Fibroblast of skin of right quadriceps (primary cell): ENCODE measurements at regions not wholly inside any gene's neighbourhood (a gene's known extent, or its start where the extent isn't known, plus 50 kb on each side); places are given as distances from the start of the nearest gene placed in this dataset.
"Not testable (repeated sequence)": the region's sequence is repeated elsewhere in the genome, so short reads cannot be mapped to it uniquely, and the experiment has no call there.

ENCODE experiments used
- DNase-seq: peaks from one replicate; pipeline ENCODE4 v3.0.0-alpha.2; 2013

DNA sequence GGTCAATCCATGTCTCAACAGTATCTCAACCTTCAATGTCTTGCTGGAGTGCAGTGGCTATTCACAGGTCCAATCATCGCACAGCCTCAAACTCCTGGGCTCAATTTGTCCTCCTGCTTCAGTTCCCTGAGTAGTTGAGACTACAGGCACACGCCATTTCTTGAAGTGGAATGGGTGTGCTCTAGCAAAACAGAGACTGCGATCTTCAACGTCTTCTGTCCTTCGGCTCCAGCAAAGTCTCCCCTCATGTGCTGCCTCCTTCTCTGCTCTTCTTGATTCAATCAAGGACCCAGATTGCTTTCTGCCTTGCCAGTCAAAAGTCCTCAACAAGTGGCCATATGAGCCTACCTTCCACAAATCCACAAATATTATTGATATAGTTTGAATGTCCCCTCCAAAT lies 466.7 kb upstream of the MIR17HG start:
- DNase-seq = no peak

DNA sequence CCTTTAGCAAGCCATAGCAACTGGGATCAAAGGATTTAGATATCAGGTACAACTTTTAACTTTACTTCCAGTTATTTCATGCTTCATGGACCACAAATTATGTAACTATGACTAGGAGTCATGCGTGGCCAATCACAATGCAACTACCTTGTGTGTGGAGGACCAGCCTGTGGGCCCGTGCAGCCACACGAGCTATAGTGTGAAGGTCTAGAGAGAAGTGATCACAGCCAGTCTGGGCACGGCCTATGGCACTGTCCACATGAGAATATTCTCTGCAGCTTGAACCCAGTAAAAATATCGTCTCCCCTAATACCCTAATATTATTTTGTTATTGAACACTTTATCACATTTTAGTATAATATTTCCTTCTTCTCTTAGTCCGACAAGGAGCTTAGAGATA lies 464.9 kb upstream of the MIR17HG start:
- DNase-seq = no peak

DNA sequence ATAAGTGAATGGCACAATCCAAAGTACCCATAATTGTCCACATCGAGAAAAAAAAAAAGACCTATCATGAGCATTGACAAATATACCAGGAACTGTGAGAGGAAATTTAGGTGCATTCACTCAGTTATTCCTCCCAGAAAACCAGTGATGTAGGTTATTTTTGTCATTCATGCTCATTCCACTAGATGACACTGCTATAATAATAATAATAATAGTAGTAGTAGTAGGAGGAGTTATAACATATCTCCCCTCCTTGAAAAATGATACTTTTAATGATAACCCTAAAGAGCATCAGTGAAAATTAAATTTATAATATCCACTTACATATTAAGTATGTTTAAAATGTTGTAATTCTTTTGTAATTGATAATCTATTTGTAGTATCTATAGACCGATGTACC lies 463.9 kb upstream of the MIR17HG start:
- no peak for DNase-seq

DNA sequence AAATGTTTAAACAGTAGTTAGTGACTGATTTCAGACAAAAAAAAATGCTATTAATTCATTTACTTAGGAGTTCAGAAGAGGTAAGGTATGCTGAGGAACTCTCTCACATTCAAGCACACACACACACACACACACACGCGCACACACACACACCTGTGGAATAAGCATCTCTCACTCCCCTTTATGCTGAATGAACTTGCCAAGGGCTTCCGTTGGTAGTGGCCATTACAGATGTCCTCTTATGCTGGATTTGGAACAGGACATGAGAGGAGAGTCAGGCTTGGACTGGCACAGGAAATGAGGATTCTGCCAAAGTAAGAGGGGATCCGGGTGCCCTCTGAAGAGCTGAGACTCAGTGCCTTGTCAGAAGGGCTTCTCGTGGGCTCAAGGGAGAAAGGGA lies 463.4 kb upstream of the MIR17HG start:
- DNase-seq = no peak

DNA sequence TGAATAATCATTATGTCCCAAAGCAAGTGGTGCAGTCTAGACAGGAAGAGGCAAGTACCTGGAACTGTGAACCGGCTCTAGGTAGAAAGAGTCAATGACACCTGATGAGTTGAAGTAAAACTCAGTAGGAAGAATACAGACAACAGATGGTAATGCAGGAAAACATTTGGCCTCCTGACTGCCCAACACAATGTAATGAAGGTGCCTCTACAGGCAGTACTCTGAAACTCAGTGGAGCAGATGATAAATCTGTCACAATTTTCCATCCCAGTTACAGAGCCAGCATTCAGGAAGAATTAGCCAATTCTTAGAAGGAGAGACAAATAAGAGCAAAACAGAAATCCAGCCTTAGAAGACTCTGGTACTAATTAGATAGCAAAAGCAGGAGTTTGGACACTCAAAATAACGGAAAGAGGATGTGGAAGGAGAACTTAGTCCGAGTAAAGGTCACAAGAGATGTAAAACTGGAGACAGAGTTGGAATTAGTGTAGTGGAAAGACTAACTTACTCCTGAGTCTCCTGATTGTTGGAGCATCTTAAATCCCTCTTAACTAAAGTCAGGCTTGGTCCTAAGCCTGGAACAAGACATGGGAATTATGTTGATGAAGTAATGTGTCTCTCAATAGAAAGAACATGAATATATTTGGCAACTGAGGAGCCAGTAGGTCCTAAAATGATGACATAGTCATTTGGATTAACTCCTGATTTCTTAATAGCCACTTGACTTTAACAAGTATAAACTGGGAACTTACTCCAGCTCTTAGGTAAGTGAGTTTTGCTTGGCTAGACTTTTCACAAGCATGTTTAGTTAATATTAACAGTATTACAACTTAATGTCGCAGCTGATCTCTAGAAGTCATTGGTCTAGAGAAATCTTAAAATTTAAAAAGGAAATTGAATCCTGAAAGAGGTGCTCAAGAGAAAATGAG lies 457.3 kb upstream of the MIR17HG start:
- DNase-seq = no peak

DNA sequence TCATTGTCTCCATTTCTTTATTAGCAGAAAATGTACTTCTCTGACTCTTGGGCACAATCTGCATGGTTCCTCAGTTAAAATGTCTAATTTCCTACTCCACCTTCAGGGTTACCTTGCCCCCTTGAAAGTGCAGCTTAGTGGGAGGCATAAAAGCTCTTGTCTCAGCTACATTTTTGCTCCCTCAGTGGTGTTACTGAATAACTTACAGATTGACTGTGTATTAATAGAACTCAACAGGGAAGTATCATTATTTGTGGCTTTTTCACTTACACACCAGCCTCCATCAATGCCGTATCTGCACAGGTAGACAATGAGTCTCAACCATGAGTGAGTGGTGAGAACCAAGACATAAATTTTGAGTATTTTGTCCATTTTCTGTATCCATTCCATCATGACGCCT lies 456.2 kb upstream of the MIR17HG start:
- DNase-seq = no peak

DNA sequence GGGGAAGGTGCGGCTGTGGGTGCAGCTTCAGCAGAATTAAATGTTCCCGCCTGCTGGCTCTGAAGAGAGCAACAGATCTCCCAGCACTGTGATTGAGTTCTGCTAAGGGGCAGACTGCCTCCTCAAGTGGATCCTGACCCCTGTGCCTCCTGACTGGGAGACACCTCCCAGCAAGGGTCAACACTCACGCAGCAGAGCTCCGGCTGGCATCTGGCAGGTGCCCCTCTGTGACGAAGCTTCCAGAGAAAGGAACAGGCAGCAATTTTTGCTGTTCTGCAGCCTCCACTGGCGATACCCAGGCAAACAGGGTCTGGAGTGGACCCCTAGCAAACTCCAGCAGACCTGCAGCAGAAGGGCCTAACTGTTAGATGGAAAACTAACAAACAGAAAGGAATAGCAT lies 454.3 kb upstream of the MIR17HG start:
- DNase-seq = not testable (repeated sequence)

DNA sequence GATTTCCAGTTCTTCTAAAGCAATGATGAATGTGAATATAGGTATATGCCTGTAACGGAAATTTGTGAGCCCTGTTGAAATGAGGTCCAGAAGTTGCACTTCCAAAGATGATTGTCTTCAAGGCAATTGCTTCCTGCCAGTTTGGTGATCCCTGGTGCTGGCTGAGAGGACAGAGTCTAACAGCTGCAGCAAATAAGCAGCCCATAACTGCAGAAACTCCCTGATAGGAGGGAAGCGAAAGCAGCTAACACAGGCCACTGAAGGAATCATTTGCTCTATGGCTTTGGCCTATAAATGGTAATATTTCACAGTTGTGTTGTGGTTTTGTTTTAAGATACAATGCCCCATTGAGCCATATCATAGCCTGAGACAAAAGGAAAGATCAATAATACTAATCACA lies 451.5 kb upstream of the MIR17HG start:
- no peak for DNase-seq

DNA sequence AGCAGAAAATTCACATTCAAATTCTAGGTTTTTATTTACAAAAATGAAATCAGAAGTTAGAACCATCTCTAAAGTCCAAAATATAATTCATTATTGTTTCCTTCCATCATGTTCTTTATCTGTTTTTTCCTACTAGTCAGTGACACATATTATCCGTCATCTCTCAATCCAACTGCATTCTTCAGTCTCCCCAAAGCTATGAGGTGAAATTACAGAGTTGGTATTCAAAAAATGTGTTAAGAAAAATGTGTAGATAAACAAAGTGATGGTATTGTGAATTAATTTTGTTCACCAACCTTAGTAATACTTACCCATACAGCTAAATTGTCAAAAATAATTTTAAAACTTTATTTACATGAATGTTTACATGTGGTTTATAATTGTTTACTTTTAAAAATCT lies 448.7 kb upstream of the MIR17HG start:
- no peak for DNase-seq

DNA sequence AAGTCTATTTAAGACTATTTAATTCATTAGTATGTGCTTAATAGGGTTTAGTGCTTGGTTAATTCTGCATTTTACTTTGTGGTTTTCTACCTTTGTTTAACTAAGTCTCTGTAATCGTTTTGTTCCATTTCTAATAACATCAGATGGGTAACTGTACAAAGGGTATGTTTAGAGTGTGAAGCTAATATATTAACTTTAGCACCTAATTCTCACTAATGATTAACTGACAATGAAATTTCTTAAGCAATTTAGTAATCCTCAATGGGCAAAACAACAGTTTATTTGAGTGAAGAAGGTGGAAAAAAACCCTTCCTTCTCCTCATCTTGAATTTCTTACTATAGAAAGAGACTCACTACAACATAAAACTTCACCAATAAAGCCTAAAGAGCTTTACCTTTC lies 448.1 kb upstream of the MIR17HG start:
- DNase-seq = no peak

DNA sequence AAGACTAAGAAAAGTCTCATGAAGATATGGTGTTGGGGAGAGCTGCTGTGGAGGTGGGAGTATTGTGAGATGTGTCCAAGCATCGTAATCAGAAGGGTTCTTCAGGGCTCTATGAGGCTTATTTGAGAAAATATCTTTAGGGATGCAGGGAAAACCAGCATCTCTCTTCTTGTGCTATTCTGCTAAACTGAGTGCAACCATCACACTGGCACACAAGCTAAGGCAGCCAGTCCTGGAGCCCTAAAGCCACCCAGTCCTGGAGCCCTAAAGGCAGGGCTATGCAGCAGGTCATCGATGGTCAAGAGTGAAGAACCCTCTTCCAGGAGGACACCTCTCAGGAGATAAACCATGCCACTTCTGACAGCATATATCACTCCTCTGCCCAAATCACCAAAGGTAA lies 445.2 kb upstream of the MIR17HG start:
- no peak for DNase-seq

DNA sequence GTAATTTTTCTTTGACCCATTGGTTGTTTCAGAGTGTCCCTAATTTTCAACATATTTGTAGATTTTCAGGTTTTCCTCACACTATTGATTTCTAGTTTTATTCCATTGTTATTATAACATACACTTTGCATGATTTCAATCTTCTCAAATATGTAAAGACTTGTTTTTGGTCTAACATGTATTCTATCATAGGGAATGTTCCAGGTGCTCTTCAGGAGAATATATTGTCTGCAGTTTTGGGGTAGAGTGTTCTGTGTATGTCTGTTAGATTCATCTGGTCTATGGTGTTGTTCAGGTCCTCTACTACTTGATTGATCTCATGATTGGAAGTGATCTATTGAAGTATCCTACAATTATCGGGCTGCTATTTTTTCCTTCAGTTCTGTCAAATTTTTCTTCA lies 440.9 kb upstream of the MIR17HG start:
- no peak for DNase-seq

DNA sequence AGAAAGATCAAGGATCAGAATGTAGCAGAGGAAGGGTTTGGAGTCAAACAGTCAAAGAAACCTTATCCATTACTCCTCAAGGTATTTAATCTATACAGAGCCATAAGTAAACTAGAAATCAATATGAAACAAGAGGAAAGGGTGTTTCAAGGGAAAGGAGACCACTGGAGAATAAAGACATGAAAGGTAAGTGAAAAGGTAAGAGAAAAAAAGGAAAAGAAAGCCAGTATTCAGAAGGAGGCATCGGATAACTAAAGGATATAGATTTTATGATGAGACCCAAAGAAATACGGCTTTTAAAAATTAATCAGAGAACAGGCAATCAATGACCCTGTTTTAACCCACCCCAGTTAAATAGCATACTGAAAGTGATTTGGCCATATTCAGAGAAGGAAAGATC lies 438.7 kb upstream of the MIR17HG start:
- DNase-seq = no peak

DNA sequence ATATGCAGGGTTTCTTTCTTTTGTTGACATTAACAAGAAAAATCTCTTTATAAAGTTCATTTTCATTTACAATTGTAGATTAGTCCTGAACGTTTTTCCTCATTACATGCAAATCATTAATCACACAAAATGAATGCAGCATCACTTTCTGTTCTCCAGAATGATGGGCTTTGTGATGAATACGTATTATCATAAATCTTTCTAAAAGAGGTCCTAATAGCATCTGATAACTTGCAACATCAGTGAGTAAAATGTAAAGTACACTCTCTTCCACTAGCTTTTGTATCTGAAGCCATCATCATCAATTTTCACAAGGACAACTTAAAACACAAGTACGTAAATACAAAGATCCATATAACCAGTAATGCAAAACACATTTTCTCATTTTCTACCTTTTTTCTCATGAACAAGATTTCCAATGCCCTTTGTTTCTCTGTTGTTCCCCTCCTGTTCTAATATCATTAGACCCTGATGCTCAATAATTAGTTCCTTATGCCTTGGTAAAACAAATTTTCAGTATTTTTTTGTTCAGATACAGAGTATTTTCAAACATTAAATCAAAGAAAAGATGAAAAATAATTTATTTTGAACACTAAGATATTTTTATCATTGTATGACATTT lies 437.4 kb upstream of the MIR17HG start:
- DNase-seq = no peak

DNA sequence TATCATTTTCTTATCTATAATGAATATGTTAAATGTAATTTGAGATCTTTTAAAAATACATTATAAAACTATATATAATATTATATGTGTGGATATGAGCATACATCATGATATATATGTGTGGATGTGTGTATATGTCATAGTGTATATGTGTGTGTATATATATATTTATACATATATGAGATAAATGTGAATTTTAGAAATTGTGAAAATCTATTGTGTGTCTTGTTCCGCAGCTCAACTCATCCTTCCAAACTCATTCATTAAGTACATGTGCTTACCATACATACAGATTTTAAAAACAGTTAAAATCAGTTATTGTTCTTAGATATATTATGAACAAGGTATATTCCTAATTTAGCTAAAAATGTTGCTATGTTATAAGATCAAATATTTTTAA lies 435.2 kb upstream of the MIR17HG start:
- DNase-seq = no peak

DNA sequence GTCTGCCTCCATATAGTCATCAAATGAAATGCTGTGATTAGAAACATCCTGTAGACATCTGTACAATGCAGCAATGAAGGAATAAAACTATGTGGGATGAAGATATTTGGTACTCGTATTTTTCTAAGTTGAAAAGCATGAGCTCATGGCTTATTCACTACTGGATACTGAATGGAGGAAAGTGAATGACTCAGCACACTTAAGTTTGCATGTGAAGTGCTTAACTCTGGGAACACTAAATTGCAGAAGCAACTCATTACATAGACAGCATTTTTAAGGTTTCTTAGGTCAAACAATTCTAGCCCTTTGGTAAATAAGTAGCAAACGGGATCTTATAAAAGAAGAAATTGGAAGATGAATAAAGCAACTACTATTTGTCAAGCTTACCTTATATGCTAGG lies 429.0 kb upstream of the MIR17HG start:
- DNase-seq = peak; percentile 74

DNA sequence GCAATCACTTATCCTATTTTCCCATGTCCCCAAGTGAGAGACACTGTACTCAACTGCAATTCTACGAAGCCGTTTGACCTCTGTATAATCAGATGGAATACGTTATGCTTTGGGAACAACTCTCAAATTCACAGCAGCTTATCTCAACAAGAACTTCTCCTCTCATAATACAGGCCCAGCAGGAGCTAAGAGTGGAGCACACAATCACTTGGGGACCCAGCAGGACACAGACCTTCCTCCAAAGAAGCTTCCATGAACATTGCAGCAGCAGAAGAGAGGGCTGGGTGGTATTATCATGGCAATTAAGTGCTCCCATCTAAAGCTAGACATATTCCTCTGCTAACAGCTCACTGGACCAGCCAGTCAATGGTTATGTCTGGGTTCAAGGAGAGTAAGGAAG lies 428.3 kb upstream of the MIR17HG start:
- DNase-seq = no peak

DNA sequence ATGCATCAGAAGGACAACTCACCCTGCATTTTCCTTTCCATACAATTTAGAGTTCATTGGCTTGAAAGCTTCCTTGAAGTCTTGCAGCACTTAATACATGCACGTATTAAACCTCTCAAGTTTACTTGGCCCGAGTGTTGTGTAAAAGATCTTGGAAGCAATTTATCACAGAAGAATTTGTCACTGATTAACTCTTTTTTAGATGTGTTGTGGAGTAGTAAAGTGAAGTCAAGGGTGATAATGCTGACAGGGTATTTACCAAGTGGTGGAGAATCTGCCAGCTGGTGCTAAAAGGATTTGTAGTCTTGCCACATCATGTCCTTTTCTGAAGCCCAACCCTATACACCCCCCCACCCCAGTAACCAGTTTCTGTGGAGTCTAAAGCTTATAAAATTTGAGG lies 421.0 kb upstream of the MIR17HG start:
- DNase-seq = no peak

DNA sequence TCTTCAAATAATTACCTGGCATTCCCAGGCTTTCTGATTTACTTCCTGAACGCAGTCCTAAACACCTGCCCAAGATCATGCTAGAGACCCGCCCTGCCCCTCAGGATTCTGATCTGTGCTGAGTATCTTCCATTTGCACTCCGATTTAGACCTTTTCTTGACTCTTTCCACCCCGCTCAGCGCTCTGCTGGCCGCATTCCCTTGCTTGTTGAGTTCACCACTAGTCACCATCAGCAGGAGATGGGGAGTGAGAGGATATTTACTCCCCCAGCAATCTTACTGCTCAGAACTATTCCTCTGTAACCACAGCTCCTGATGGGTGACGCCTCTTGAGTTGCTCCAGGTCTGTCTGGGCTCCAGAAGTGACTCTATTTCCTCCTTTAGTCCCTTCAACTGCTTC lies 419.4 kb upstream of the MIR17HG start:
- no peak for DNase-seq

DNA sequence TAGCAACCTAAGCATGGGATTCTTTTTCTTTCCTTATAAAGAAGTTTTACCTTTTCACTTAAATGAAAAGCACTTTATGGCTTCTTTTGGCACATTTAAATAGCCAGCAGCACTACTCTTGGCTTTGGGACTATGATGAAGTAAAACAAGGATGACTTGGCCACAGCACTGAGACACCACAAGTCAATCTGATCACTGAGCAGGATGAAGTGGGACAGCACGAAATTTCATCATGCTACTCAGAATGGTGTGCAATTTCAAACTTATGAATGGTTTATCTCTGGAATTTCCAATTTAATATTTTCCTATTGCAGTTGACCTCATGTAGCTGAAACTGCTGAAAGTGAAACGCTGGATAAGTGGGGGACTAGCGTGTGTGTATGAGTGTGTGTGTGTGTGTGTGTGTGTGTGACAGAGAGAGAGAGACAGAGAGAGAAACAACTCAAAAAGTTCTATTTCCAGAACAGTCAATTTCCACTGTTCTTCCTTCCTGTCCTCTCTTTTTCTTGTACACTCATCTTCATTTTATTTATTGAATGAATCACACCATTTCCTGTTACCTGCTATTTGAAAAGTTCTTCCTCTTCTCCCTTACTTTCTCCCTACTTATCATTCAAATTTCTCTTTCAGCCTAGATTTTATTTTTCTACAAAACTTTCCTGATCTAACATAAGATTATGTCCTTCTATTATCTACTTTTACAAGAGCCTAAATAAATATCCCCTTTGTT lies 414.2 kb upstream of the MIR17HG start:
- DNase-seq = no peak

DNA sequence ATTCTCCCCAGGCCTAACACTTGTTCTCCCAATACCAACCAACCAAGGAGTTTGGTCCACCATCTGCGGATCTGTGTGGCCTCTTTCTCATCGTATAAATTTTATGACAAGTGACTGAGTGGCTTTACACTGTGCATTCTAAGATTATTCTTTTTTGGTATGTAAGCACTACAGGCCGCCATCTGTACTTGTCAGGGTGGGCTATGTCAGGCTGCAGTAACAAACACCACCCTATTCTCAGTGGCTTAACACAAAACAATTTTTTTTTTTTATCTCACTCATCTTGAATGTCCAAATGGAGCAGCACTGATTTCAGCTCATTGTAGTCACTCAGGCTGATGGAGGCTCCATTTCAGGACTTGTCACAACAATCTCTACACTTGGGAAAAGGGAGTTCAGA lies 412.7 kb upstream of the MIR17HG start:
- no peak for DNase-seq

DNA sequence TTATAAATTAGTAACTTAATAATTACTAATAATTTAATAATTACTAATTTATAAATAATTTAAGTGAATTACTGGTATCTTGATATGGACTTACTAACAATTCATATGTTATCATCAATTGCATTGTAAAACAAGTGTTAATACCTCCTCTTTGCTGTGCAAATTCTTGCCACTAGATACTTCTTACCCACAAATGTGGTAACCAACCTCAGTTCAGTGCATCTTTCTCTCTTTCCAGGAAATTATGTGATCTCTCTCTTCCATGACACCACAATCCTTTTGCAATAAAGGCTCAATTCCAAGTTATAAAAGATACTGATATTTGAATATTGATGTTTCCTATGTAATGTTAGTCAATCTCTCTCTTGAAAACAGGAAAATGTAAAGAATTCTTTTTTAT lies 408.6 kb upstream of the MIR17HG start:
- DNase-seq = no peak

DNA sequence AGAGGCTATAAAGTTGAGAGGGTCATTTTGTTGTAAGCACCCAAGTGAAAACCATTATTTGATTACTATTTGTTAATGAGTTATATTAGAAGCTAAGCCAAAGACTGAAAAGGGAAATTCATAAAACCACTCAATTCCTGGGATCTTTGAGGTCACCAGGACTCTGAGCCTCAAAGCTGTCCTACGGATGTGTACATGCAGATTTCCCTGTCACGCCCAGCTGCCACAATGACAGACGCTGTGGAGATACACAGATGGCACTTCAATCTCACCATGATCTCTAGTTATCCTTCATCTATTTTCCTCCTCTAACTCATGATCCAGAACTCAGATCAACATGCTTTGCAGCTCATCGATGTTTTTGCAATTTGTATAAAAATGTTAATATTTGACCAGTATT lies 403.5 kb upstream of the MIR17HG start:
- DNase-seq = no peak

DNA sequence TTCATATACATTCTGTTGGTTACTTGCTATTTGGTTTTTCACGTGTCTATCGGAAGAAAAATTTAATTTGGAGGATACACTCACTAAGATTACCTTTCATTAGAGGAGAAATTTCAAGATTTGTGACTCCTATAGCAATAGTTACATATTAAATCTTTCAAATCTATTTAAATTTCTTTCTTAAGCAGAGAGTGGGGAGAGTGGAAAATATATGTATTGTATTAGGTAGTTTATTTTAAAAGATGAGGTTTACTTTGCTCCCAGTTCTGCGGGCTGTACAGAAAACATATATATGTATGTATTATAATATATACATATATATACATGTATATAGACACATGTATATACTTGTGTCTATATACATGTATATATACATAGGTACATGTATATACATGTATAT lies 402.3 kb upstream of the MIR17HG start:
- not testable (repeated sequence) for DNase-seq
